Left ventricle myocardium superior (tissue), 1 donor: ENCODE measurements at regions not wholly inside any gene's neighbourhood (a gene's known extent, or its start where the extent isn't known, plus 50 kb on each side); places are given as distances from the start of the nearest gene placed in this dataset.
A peak's percentile ranks its signal among the peaks of the same experiment; 100 is the strongest.
"Not testable (repeated sequence)": the region's sequence is repeated elsewhere in the genome, so short reads cannot be mapped to it uniquely, and the experiment has no call there.

Source experiments
- ATAC-seq: fragments of 200-7000 bp; cut with Tn5 transposase; one replicate; pipeline ENCODE4 v1.9.1; 2020; ENCODE audit warnings: mild to moderate bottlenecking, moderate library complexity
- DNase-seq: peaks from one replicate; pipeline ENCODE4 v3.0.0-alpha.2; 2020
- intact Hi-C: fragments of 100-400 bp; cut with micrococcal nuclease; formaldehyde crosslinking; loops from one replicate; pipeline ENCODE4 v1.11.0; 2022
- donor health status: DM: no; HTN: yes; CAD: no; lungs with severe emphysema.

GRCh38 chr4:98828801-98829200, 100.1 kb downstream of the EIF4E start:
- ATAC-seq = no peak
- DNase-seq = no peak
- intact Hi-C loops = no loop called here

GRCh38 chr4:98827661-98828060, 101.3 kb downstream of the EIF4E start:
- intact Hi-C loops = no loop called here
- DNase-seq = no peak
- ATAC-seq = no peak

- peak; percentile 61 for ATAC-seq
Measured at GRCh38 chr4:98822144-98822543, 106.8 kb downstream of the EIF4E start.

GRCh38 chr4:98818116-98818515, 110.8 kb downstream of the EIF4E start:
- ATAC-seq, intact Hi-C loops: not testable (repeated sequence)

More at GRCh38 chr4:98822144-98822543, 106.8 kb downstream of the EIF4E start:
- no peak for DNase-seq
- intact Hi-C loops = no loop called here

DNA sequence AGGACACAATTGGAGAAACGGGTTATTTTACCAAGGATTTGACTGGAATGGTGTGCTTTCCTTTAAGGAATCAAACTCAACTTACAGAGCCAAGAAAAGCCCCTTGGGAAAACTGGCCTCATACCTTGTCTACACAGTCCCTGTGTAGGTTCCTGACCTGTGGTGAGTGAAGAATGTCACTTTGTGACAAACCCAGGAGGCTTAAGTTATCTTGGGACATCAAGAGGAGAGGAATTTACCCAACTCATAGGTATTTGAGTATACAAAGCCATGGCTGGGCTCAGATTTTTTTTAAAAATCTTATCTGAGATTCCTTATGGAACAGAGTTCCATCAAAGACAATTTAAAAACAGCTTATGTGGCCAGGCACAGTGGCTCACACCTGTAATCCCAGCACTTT, 112.1 kb downstream of the EIF4E start:
- intact Hi-C loops = no loop called here
- DNase-seq = no peak
- ATAC-seq = no peak

More at GRCh38 chr4:98818116-98818515, 110.8 kb downstream of the EIF4E start:
- not testable (repeated sequence) for DNase-seq

GRCh38 chr4:98816386-98816785, 112.5 kb downstream of the EIF4E start:
- intact Hi-C loops = no loop called here
- DNase-seq (no peak), ATAC-seq (no peak)

GRCh38 chr4:98804403-98804802, 124.5 kb downstream of the EIF4E start:
- intact Hi-C loops = no loop called here
- no peak for DNase-seq
- ATAC-seq = no peak

DNA sequence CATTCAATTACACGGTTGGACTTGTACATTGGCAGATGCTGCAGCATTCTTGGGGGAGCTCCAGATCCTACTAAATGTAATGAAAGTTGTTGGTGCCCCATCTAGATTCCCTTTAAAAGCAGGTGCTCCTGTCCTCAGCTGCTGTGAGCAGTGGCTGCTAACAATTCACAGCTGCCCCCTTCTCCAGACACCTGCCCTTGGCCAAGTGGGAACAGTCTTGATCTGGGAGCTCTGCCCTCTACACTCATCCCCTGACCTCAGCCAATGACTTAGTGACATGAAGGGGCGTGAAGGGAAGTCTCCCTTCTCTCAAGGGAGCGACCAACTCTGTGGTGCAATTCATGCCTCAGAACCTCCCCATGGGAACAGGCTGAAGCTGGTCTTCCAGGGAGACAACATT, 125.7 kb downstream of the EIF4E start:
- DNase-seq = no peak
- ATAC-seq = no peak
- intact Hi-C loops = no loop called here

- intact Hi-C loops = no loop called here
- no peak for ATAC-seq
- DNase-seq = no peak
Measured at GRCh38 chr4:98802770-98803198, 126.1 kb downstream of the EIF4E start.

- ATAC-seq (no peak), DNase-seq (no peak)
- intact Hi-C loops = no loop called here
Measured at GRCh38 chr4:98801259-98801725, 127.6 kb downstream of the EIF4E start.

DNA sequence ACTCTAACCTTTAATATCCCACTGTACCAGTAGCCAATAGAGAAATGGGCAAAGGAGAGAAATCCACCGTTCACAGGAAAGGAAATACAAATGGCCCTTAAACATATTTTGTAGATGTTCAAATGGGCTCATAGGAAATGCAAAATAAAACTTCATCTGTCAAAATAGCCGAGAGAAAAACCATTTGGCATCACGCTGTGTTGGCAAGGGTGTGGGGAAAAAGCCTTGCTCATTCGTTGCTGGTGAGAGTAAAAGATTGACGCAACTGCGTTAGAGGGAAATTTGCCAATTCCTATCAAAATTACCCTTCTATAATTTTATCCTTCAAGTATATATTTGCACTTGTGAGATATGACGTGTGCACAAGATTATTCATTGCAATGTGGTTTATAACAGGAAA, 131.9 kb downstream of the EIF4E start:
- no peak for ATAC-seq
- DNase-seq = no peak
- intact Hi-C loops = no loop called here

- DNase-seq (no peak), ATAC-seq (no peak)
- intact Hi-C loops = no loop called here
Measured at GRCh38 chr4:98794565-98795205, 134.2 kb downstream of the EIF4E start.

GRCh38 chr4:98793658-98794057, 135.2 kb upstream of the TSPAN5 start:
- ATAC-seq = no peak
- intact Hi-C loops = no loop called here
- no peak for DNase-seq

DNA sequence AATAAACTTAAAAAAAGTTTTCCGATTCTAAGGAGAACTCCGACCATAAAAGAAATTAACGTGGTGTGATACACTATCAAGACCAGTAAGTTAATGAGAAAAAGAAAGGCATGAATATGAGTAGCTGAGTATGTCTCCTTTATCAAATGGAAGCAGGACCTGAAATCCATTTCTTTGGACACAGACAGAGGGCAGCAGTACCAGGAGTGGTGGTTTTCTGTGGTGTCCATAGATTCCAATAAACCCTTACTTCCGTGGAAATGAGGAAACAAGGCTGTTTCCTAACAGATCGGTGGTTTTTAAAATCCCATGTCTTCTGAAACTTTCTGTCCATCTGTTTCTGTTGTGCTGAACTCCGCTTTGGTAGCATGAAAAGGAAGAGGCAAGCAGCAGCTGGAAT, 128.5 kb upstream of the TSPAN5 start:
- intact Hi-C loops = no loop called here
- no peak for DNase-seq
- ATAC-seq = no peak

DNA sequence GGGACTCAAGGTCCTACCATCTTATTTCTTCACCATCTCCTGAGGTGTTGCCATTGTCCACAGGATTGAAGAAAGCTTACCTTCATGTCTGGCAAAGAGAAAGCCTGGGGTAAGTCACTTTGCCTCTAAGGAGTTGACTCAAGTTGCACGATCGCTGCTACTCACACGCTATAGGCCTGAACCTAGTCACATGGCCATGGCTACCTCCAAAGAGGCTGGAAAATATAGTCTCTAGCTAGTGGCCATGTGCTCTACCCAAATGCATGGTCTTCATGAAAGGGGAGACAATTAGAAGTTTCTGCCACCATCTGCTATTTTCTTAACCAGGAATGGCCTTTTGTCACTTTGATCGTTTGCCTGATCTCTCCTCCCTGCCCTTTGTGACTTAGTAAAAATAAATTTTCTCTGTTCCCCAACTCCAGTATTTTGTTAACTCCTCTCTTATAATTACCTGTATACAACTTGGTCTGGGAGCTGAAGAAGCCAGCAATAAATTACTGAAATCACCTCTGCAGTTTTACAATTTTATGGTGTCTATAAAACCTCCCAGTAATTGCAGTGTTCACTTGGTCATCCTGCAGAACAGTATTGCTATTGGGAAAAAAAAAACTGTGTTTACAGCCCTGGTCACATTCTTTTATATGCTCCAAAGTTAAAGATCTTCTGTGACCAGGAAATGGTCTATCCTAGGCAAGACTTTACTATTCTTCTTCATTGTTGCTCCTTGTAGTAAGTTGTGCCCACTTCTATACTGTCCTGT, 126.7 kb upstream of the TSPAN5 start:
- intact Hi-C loops = no loop called here
- no peak for ATAC-seq

DNA sequence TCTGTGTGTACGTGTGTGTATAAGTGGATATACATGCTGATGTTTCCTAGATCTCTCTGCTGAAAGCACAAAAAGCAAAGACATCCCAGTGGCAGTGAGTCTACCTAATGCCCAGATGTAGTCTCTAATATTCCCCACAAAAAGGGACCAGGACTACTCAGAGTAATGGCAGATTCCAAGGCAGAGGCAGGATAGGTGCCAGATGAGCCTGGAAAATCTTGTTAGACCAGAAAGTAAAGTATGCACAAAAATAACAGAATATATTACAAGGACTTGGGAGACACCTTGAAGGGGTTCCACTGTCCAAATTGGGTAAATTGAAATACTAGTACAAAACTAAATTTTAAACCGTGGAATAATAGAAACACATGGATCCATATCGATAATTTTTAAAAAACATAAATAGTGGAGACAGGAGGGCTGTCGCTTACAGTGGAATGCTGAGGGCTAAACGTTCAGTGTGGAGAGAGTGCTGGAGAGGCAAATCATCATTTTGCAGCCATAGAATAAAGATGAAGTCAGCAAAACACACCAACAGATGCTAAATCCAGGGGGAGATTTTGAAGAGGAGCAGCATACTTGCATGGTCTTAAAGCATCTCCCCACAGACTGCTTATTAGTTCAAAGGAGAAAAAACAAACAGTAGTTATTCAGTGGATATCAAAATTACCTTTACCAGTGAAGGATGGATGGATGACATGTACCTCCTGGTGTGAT, 123.4 kb upstream of the TSPAN5 start:
- no peak for ATAC-seq
- no peak for DNase-seq
- intact Hi-C loops = no loop called here

More for the DNA sequence above, 126.7 kb upstream of the TSPAN5 start:
- no peak for DNase-seq

DNA sequence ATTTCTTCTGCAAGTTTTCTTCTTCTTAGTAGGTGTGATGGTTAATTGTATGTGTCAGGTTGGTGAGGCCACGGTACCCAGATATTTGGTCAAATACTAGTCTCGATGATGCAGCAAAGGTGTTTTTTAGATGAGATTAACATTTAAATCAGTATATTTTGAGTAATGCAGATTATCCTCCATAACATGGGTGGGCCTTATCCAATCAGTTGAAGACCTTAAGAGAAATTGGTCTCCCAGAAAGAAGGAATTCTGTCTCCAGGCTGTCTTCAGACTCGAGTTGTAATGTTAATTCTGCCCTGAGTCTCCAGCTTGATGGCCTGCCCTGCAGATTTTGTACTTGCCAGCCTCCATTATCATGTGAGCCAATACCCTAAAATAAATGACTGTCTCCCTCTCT, 122.5 kb upstream of the TSPAN5 start:
- no peak for ATAC-seq
- intact Hi-C loops = no loop called here

GRCh38 chr4:98779088-98779487, 120.7 kb upstream of the TSPAN5 start:
- intact Hi-C loops = no loop called here
- DNase-seq (no peak), ATAC-seq (no peak)

More for the DNA sequence above, 122.5 kb upstream of the TSPAN5 start:
- no peak for DNase-seq

- intact Hi-C loops = no loop called here
- ATAC-seq = no peak
- no peak for DNase-seq
Measured at GRCh38 chr4:98778206-98778605, 119.8 kb upstream of the TSPAN5 start.

- DNase-seq = no peak
- no peak for ATAC-seq
- intact Hi-C loops = no loop called here
Measured at GRCh38 chr4:98775672-98776071, 117.3 kb upstream of the TSPAN5 start.
